ENCODE measurements at regions not wholly inside any gene's neighbourhood (a gene's known extent, or its start where the extent isn't known, plus 50 kb on each side); places are given as distances from the start of the nearest gene placed in this dataset.

GRCh38 chr15:35702946-35703495 is 157.1 kb upstream of the DPH6 start (continued):
- TF ChIP-seq NFAT5 (CRISPR knock-in tag; IDR thresholded peaks at IDR 0.05) (no peak), ZEB1 (IDR thresholded peaks at IDR 0.05; ENCODE audit: insufficient replicate concordance, low read depth) (no peak)

GRCh38 chr15:35705030-35705883 is 159.3 kb upstream of the DPH6 start:
- ATAC-seq (no peak), DNase-seq (ENCODE audit: low spot score) (no peak), FAIRE-seq (no peak)
- no peaks in the 10 kb centered on the region for H3K27me3 ChIP-seq (ENCODE audit: control insufficient read depth in 1 of 2, insufficient read depth in 2 of 2, low read length in 2 of 2)
- intact Hi-C loops (cut with micrococcal nuclease; ENCODE audit: unreplicated experiment) (no loop called here), in situ Hi-C loops (cut with HindIII; ENCODE audit: extremely low pct_ligation_motif_present, low pct_unique_long_range_greater_than_20kb) (no loop called here)
- H3K9ac ChIP-seq (ENCODE audit: insufficient read depth, low read depth, low read length): no peak overlapping the region
- H3K4me3 ChIP-seq (replicated peaks in 1 of 3; ENCODE audit: insufficient read depth in 1 of 3, low read depth in 2 of 3, low read length in 3 of 3): no peak overlapping the region
- POLR2A ChIA-PET: no interaction called here
- TF ChIP-seq ZNF629 (CRISPR knock-in tag; conservative IDR thresholded peaks at IDR 0.05) (peak; percentile 28; the same call in 1 of the 2 replicates), CBX1 (IDR thresholded peaks at IDR 0.05; ENCODE audit: low read depth) (no peak)
- no peaks in the 10 kb centered on the region for H3K36me3 ChIP-seq (replicated peaks in 1 of 2; ENCODE audit: control insufficient read depth in 1 of 2, insufficient read depth in 2 of 2, low read length in 2 of 2)
- H4K20me1 ChIP-seq (ENCODE audit: insufficient read depth, low read length): no peaks in the 10 kb centered on the region
- no peak overlapping the region for H2AFZ ChIP-seq (ENCODE audit: low read length)
- no peak overlapping the region for H3K4me2 ChIP-seq (ENCODE audit: low read depth, low read length)
- H3K4me1 ChIP-seq (ENCODE audit: insufficient read depth, low read length): no peaks in the 10 kb centered on the region
- no peaks in the 10 kb centered on the region for H3K9me3 ChIP-seq (ENCODE audit: low read length)
- CTCF ChIA-PET (ENCODE audit: low intra/inter-chr PET ratio, low total read pairs): no interaction called here
- 0% methylated on average over 2 of the region's 2 CpGs for WGBS (ENCODE audit: low lambda C conversion rate)
- H3K27ac ChIP-seq (ENCODE audit: extremely low read length, insufficient read depth, low read length): no peak overlapping the region
- H3K79me2 ChIP-seq (ENCODE audit: insufficient read depth, low read length): no peaks in the 10 kb centered on the region
- no TSS peak for BruUV-seq (replicated peaks)

Measured in HepG2 (cell line).